Endothelial cell of umbilical vein (primary cell): ENCODE measurements at regions not wholly inside any gene's neighbourhood (a gene's known extent, or its start where the extent isn't known, plus 50 kb on each side); places are given as distances from the start of the nearest gene placed in this dataset.

ENCODE experiments used
- BruUV-seq: library from RNA; stranded (reverse); fragments of 400-500 nt; replicated peaks from 2 replicates; lab custom pipeline; 2021; lab: Mats Ljungman, UMichigan
- CTCF ChIA-PET: fragments of 300-600, 350-600 bp; sonication (Branson Sonifier 250); formaldehyde crosslinking; loops from one replicate; lab custom pipeline; 2021; ENCODE audit warnings: antibody characterized with exemption, inconsistent platforms; lab: Charles Lee
- POLR2A ChIA-PET: fragments of 300-600, 350-600 bp; sonication (Branson Sonifier 250); formaldehyde crosslinking; loops from one replicate; lab custom pipeline; 2021; ENCODE audit warnings: antibody characterized with exemption, inconsistent platforms; lab: Charles Lee
- DNase-seq: peaks from one replicate; pipeline ENCODE4 v3.0.0-alpha.2; 2011; ENCODE audit warnings: low read depth, low spot score
- FAIRE-seq: peaks from 2 replicates; lab custom pipeline; 2011; peaks lifted over from hg19 to GRCh38; lab: Jason Lieb, UNC
- H2AFZ ChIP-seq: 2 replicates; pipeline ENCODE4 v1.6.0; 2012; ENCODE audit warnings: low read depth, low read length, control low read depth, inconsistent platforms
- H3K27ac ChIP-seq: 2 replicates; pipeline ENCODE4 v1.5.1; 2011; ENCODE audit warnings: low read depth, mild to moderate bottlenecking, control low read depth, low read length, moderate library complexity; ENCODE audit not compliant: insufficient read depth
- H3K27me3 ChIP-seq, 2 experiments: 2 replicates each; pipeline versions ENCODE4 v1.6.0 to v1.6.1; 2011; ENCODE audit warnings: low read length in 2 of 2, mixed read lengths in 1 of 2; ENCODE audit not compliant: control insufficient read depth in 2 of 2, insufficient read depth in 2 of 2
- H3K36me3 ChIP-seq, 2 experiments: 2 replicates in 1 of 2; 3 replicates in 1 of 2; pipeline ENCODE4 v1.5.1; 2011; ENCODE audit warnings: low read length in 2 of 2, mild to moderate bottlenecking in 1 of 2, moderate library complexity in 1 of 2; ENCODE audit not compliant: control insufficient read depth in 2 of 2, insufficient read depth in 2 of 2; ENCODE audit errors: extremely low read depth in 1 of 2
- H3K4me1 ChIP-seq: 3 replicates; pipeline ENCODE4 v1.5.1; 2011; ENCODE audit warnings: mild to moderate bottlenecking, low read length; ENCODE audit not compliant: control insufficient read depth, insufficient read depth; ENCODE audit errors: extremely low read depth
- H3K4me2 ChIP-seq: 2 replicates; pipeline ENCODE4 v1.6.1; 2011; ENCODE audit warnings: low read length, control low read depth, mixed read lengths; ENCODE audit not compliant: insufficient read depth
- H3K4me3 ChIP-seq, 3 experiments: fragments of 200-600 bp in 1 of 3; sonication (generic), shearing (Covaris generic) in 1 of 3; replicated peaks in 1 of 3; 2 replicates each; pipeline ENCODE4 v1.5.1; 2011 to 2016; ENCODE audit warnings: control low read depth in 3 of 3, low read length in 3 of 3, mild to moderate bottlenecking in 2 of 3, inconsistent platforms in 1 of 3, low read depth in 1 of 3, moderate library complexity in 1 of 3; ENCODE audit not compliant: insufficient read depth in 1 of 3
- H3K79me2 ChIP-seq: 2 replicates; pipeline ENCODE4 v1.6.0; 2012; ENCODE audit warnings: low read length, inconsistent platforms; ENCODE audit not compliant: control insufficient read depth, insufficient read depth
- H3K9ac ChIP-seq: replicated peaks from 2 replicates; pipeline ENCODE3; 2011; ENCODE audit warnings: low read length, control low read depth; ENCODE audit not compliant: insufficient read depth; ENCODE audit errors: extremely low read depth
- H3K9me1 ChIP-seq: replicated peaks from 3 replicates; pipeline ENCODE4 v1.6.0; 2011; ENCODE audit warnings: mild to moderate bottlenecking, low read length; ENCODE audit not compliant: control insufficient read depth, insufficient read depth; ENCODE audit errors: extremely low read depth
- H3K9me3 ChIP-seq: replicated peaks from 2 replicates; pipeline ENCODE4 v1.5.1; 2012; ENCODE audit warnings: low read length, inconsistent platforms; ENCODE audit not compliant: control insufficient read depth, insufficient read depth
- H4K20me1 ChIP-seq: replicated peaks from 2 replicates; pipeline ENCODE3; 2011; ENCODE audit warnings: mild to moderate bottlenecking, low read length; ENCODE audit not compliant: control insufficient read depth, insufficient read depth; ENCODE audit errors: extremely low read depth
- EZH2 ChIP-seq: IDR thresholded peaks from 2 replicates; pipeline ENCODE4 v1.6.1; 2012; ENCODE audit warnings: borderline replicate concordance, low read depth, mild to moderate bottlenecking, moderate library complexity, low read length, inconsistent platforms; ENCODE audit not compliant: severe bottlenecking
- FOS ChIP-seq: IDR thresholded peaks from 2 replicates; pipeline ENCODE4 v1.6.1; 2011; ENCODE audit warnings: mild to moderate bottlenecking, low read length, moderate library complexity, borderline replicate concordance; ENCODE audit not compliant: insufficient read depth
- GATA2 ChIP-seq: IDR thresholded peaks from 2 replicates; pipeline ENCODE4 v1.7.0; 2011; ENCODE audit warnings: low read depth, mild to moderate bottlenecking, moderate library complexity, mixed read lengths, low read length; ENCODE audit not compliant: insufficient read length, insufficient read depth
- JUN ChIP-seq: IDR thresholded peaks from 2 replicates; pipeline ENCODE4 v1.6.1; 2011; ENCODE audit warnings: borderline replicate concordance, low read depth; ENCODE audit not compliant: insufficient read length, insufficient read depth
- MAX ChIP-seq: IDR thresholded peaks from 2 replicates; pipeline ENCODE4 v1.6.1; 2011; ENCODE audit not compliant: insufficient read depth, insufficient read length
- MYC ChIP-seq: IDR thresholded peaks from one replicate; pipeline ENCODE4 v1.6.1; 2011; ENCODE audit warnings: mild to moderate bottlenecking, low read depth, low read length
- POLR2A ChIP-seq: IDR thresholded peaks from 2 replicates; pipeline ENCODE4 v1.6.1; 2012; ENCODE audit warnings: low read depth, mild to moderate bottlenecking, control low read depth, low read length
- POLR2AphosphoS5 ChIP-seq: IDR thresholded peaks from 2 replicates; pipeline ENCODE4 v1.6.1; 2012; ENCODE audit warnings: low read depth, mild to moderate bottlenecking, control low read depth, low read length, moderate library complexity; ENCODE audit not compliant: insufficient read depth
- dilution Hi-C: fragments of 300-500 bp; cut with MboI; formaldehyde crosslinking; loops from one replicate; pipeline ENCODE4 v1.15.0; 2019; ENCODE audit warnings: low sequenced_read_pairs; ENCODE audit not compliant: extremely low pct_ligation_motif_present
- intact Hi-C: fragments of 100-400 bp; cut with micrococcal nuclease; formaldehyde crosslinking; loops from one replicate; pipeline ENCODE4 v1.10.0; 2022
- TF ChIP-seq, protein P1 (sequence below), 2 donors: IDR thresholded peaks; 1 replicate in 1 of 2; 2 replicates in 1 of 2; pipeline ENCODE4 v1.5.1; 2011; ENCODE audit warnings: low read length in 2 of 2, mild to moderate bottlenecking in 2 of 2, moderate library complexity in 2 of 2, control low read depth in 1 of 2, inconsistent platforms in 1 of 2, low read depth in 1 of 2; ENCODE audit not compliant: insufficient read depth in 1 of 2; ENCODE audit errors: extremely low read depth in 1 of 2

- Histone ChIP-seq H3K27me3 (no peaks in the 10 kb centered on the region), H3K4me3 (no peak overlapping the region), H3K4me2 (no peak overlapping the region), H2AFZ (no peak overlapping the region), H3K9ac (no peak overlapping the region), H3K27ac (no peak overlapping the region), H3K9me1 (no peaks in the 10 kb centered on the region), H3K36me3 (no peaks in the 10 kb centered on the region), H3K79me2 (no peaks in the 10 kb centered on the region), H3K9me3 (no peaks in the 10 kb centered on the region), H3K4me1 (no peaks in the 10 kb centered on the region), H4K20me1 (no peaks in the 10 kb centered on the region)
- CTCF ChIA-PET, result interaction anchor here (0.6 kb wide), 1 partner anchor 35 kb away, joined by 4 read pairs; no protein-coding TSS in a partner anchor
- TF ChIP-seq, protein P1, sequence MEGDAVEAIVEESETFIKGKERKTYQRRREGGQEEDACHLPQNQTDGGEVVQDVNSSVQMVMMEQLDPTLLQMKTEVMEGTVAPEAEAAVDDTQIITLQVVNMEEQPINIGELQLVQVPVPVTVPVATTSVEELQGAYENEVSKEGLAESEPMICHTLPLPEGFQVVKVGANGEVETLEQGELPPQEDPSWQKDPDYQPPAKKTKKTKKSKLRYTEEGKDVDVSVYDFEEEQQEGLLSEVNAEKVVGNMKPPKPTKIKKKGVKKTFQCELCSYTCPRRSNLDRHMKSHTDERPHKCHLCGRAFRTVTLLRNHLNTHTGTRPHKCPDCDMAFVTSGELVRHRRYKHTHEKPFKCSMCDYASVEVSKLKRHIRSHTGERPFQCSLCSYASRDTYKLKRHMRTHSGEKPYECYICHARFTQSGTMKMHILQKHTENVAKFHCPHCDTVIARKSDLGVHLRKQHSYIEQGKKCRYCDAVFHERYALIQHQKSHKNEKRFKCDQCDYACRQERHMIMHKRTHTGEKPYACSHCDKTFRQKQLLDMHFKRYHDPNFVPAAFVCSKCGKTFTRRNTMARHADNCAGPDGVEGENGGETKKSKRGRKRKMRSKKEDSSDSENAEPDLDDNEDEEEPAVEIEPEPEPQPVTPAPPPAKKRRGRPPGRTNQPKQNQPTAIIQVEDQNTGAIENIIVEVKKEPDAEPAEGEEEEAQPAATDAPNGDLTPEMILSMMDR (IDR thresholded peaks at IDR 0.05; ENCODE audit: extremely low read depth in 1 of 2, insufficient read depth in 1 of 2, low read depth in 1 of 2, low read length in 2 of 2), result no peak
- TF ChIP-seq POLR2AphosphoS5 (no peak), FOS (no peak), MYC (no peak), MAX (no peak), POLR2A (no peak), EZH2 (no peak), JUN (no peak), GATA2 (no peak)
- DNase-seq (no peak), FAIRE-seq (no peak)
- dilution Hi-C loops (no loop called here), intact Hi-C loops (no loop called here)
- POLR2A ChIA-PET, result no interaction called here
- no TSS peak for BruUV-seq
Observed at GRCh38 chr7:124514471-124514870, 251.1 kb downstream of the GPR37 start.
